Activated naive CD8-positive, alpha-beta T cell (primary cell): ENCODE measurements at regions not wholly inside any gene's neighbourhood (a gene's known extent, or its start where the extent isn't known, plus 50 kb on each side); places are given as distances from the start of the nearest gene placed in this dataset.

Source experiments
- H3K27ac Mint-ChIP-seq: one replicate; pipeline ENCODE4 v1.8.0; 2021; ENCODE audit warnings: mixed read lengths
- H3K27me3 Mint-ChIP-seq: one replicate; pipeline ENCODE4 v1.8.0; 2021; ENCODE audit warnings: mixed read lengths
- H3K36me3 Mint-ChIP-seq: one replicate; pipeline ENCODE4 v1.8.0; 2021; ENCODE audit warnings: mixed read lengths
- H3K4me1 Mint-ChIP-seq: one replicate; pipeline ENCODE4 v1.8.0; 2021; ENCODE audit warnings: low read depth, mixed read lengths
- H3K4me3 Mint-ChIP-seq: one replicate; pipeline ENCODE4 v1.8.0; 2021; ENCODE audit warnings: mild to moderate bottlenecking, mixed read lengths
- H3K9me3 Mint-ChIP-seq: one replicate; pipeline ENCODE4 v1.8.0; 2021; ENCODE audit warnings: low read depth, mixed read lengths

- Mint-ChIP-seq H3K4me3 (peak overlapping the region; percentile 30), H3K36me3 (peaks cover 8% of the 10 kb centered on the region), H3K27ac (peak overlapping the region; percentile 67), H3K27me3 (no peaks in the 10 kb centered on the region), H3K9me3 (peaks cover 7% of the 10 kb centered on the region), H3K4me1 (peaks cover 48% of the 10 kb centered on the region)
Observed at GRCh38 chr3:18643281-18643680, 218.1 kb upstream of the SATB1 start.

- H3K27ac Mint-ChIP-seq: no peak overlapping the region
- H3K27me3 Mint-ChIP-seq: no peaks in the 10 kb centered on the region
- H3K4me3 Mint-ChIP-seq: no peak overlapping the region
- H3K9me3 Mint-ChIP-seq: peaks cover 13% of the 10 kb centered on the region
- H3K36me3 Mint-ChIP-seq: peaks cover 8% of the 10 kb centered on the region
- H3K4me1 Mint-ChIP-seq: peaks cover 48% of the 10 kb centered on the region
Observed at GRCh38 chr3:18641916-18642315, 216.8 kb upstream of the SATB1 start.

GRCh38 chr3:18635215-18635614 is 210.1 kb upstream of the SATB1 start:
- Mint-ChIP-seq H3K9me3 (peaks cover 13% of the 10 kb centered on the region), H3K36me3 (peaks cover 8% of the 10 kb centered on the region), H3K27me3 (no peaks in the 10 kb centered on the region), H3K4me1 (peaks cover 2% of the 10 kb centered on the region), H3K27ac (no peak overlapping the region), H3K4me3 (no peak overlapping the region)

- H3K36me3 Mint-ChIP-seq: peaks cover 7% of the 10 kb centered on the region
- H3K27me3 Mint-ChIP-seq: no peaks in the 10 kb centered on the region
- H3K4me1 Mint-ChIP-seq: no peaks in the 10 kb centered on the region
- H3K27ac Mint-ChIP-seq: no peak overlapping the region
- no peak overlapping the region for H3K4me3 Mint-ChIP-seq
- H3K9me3 Mint-ChIP-seq: peaks cover 13% of the 10 kb centered on the region
Observed at GRCh38 chr3:18634461-18634860, 209.3 kb upstream of the SATB1 start.

- no peaks in the 10 kb centered on the region for H3K27me3 Mint-ChIP-seq
- H3K4me1 Mint-ChIP-seq: no peaks in the 10 kb centered on the region
- peaks cover 8% of the 10 kb centered on the region for H3K9me3 Mint-ChIP-seq
- H3K27ac Mint-ChIP-seq: no peak overlapping the region
- peaks cover 7% of the 10 kb centered on the region for H3K36me3 Mint-ChIP-seq
- H3K4me3 Mint-ChIP-seq: no peak overlapping the region
Observed at GRCh38 chr3:18633002-18633401, 207.9 kb upstream of the SATB1 start.

GRCh38 chr3:18630295-18630694 is 205.2 kb upstream of the SATB1 start:
- Mint-ChIP-seq H3K36me3 (peaks cover 7% of the 10 kb centered on the region), H3K9me3 (peaks cover 5% of the 10 kb centered on the region), H3K4me3 (no peak overlapping the region), H3K27me3 (no peaks in the 10 kb centered on the region), H3K4me1 (no peaks in the 10 kb centered on the region), H3K27ac (no peak overlapping the region)

GRCh38 chr3:18625085-18625484 is 199.9 kb upstream of the SATB1 start:
- no peaks in the 10 kb centered on the region for H3K9me3 Mint-ChIP-seq
- peaks cover 10% of the 10 kb centered on the region for H3K4me1 Mint-ChIP-seq
- H3K4me3 Mint-ChIP-seq: no peak overlapping the region
- no peaks in the 10 kb centered on the region for H3K27me3 Mint-ChIP-seq
- no peaks in the 10 kb centered on the region for H3K36me3 Mint-ChIP-seq
- no peak overlapping the region for H3K27ac Mint-ChIP-seq

GRCh38 chr3:18623220-18623619 is 198.1 kb upstream of the SATB1 start:
- Mint-ChIP-seq H3K27me3 (no peaks in the 10 kb centered on the region), H3K4me1 (peaks cover 10% of the 10 kb centered on the region), H3K27ac (no peak overlapping the region), H3K36me3 (no peaks in the 10 kb centered on the region), H3K9me3 (no peaks in the 10 kb centered on the region), H3K4me3 (no peak overlapping the region)

- H3K9me3 Mint-ChIP-seq: no peaks in the 10 kb centered on the region
- H3K27ac Mint-ChIP-seq: no peak overlapping the region
- H3K36me3 Mint-ChIP-seq: no peaks in the 10 kb centered on the region
- H3K4me1 Mint-ChIP-seq: peaks cover 2% of the 10 kb centered on the region
- no peaks in the 10 kb centered on the region for H3K27me3 Mint-ChIP-seq
- no peak overlapping the region for H3K4me3 Mint-ChIP-seq
Observed at GRCh38 chr3:18618723-18619122, 193.6 kb upstream of the SATB1 start.

- Mint-ChIP-seq H3K4me3 (no peak overlapping the region), H3K9me3 (peaks cover 7% of the 10 kb centered on the region), H3K27me3 (no peaks in the 10 kb centered on the region), H3K36me3 (peaks cover 5% of the 10 kb centered on the region), H3K4me1 (no peaks in the 10 kb centered on the region), H3K27ac (no peak overlapping the region)
Observed at GRCh38 chr3:18611991-18612390, 186.9 kb upstream of the SATB1 start.

- Mint-ChIP-seq H3K4me3 (no peak overlapping the region), H3K4me1 (peaks cover 3% of the 10 kb centered on the region), H3K36me3 (peaks cover 8% of the 10 kb centered on the region), H3K27ac (no peak overlapping the region), H3K9me3 (peaks cover 7% of the 10 kb centered on the region), H3K27me3 (no peaks in the 10 kb centered on the region)
Observed at GRCh38 chr3:18609187-18609586, 184.0 kb upstream of the SATB1 start.

- no peak overlapping the region for H3K4me3 Mint-ChIP-seq
- H3K27ac Mint-ChIP-seq: no peak overlapping the region
- no peaks in the 10 kb centered on the region for H3K27me3 Mint-ChIP-seq
- H3K36me3 Mint-ChIP-seq: peaks cover 12% of the 10 kb centered on the region
- H3K4me1 Mint-ChIP-seq: no peaks in the 10 kb centered on the region
- H3K9me3 Mint-ChIP-seq: peaks cover 6% of the 10 kb centered on the region
Observed at GRCh38 chr3:18597919-18598318, 172.8 kb upstream of the SATB1 start.

- H3K27ac Mint-ChIP-seq: no peak overlapping the region
- H3K27me3 Mint-ChIP-seq: no peaks in the 10 kb centered on the region
- no peak overlapping the region for H3K4me3 Mint-ChIP-seq
- H3K9me3 Mint-ChIP-seq: peaks cover under 1% of the 10 kb centered on the region
- H3K4me1 Mint-ChIP-seq: peaks cover 2% of the 10 kb centered on the region
- H3K36me3 Mint-ChIP-seq: peaks cover 6% of the 10 kb centered on the region
Observed at GRCh38 chr3:18593231-18593630, 168.1 kb upstream of the SATB1 start.

- peaks cover 2% of the 10 kb centered on the region for H3K36me3 Mint-ChIP-seq
- peaks cover 2% of the 10 kb centered on the region for H3K4me1 Mint-ChIP-seq
- no peak overlapping the region for H3K4me3 Mint-ChIP-seq
- H3K27me3 Mint-ChIP-seq: no peaks in the 10 kb centered on the region
- H3K27ac Mint-ChIP-seq: no peak overlapping the region
- no peaks in the 10 kb centered on the region for H3K9me3 Mint-ChIP-seq
Observed at GRCh38 chr3:18591120-18591519, 166.0 kb upstream of the SATB1 start.

- no peaks in the 10 kb centered on the region for H3K27me3 Mint-ChIP-seq
- H3K27ac Mint-ChIP-seq: no peak overlapping the region
- peaks cover 10% of the 10 kb centered on the region for H3K36me3 Mint-ChIP-seq
- H3K9me3 Mint-ChIP-seq: peaks cover 7% of the 10 kb centered on the region
- H3K4me3 Mint-ChIP-seq: no peak overlapping the region
- peaks cover 7% of the 10 kb centered on the region for H3K4me1 Mint-ChIP-seq
Observed at GRCh38 chr3:18586076-18586475, 160.9 kb upstream of the SATB1 start.

GRCh38 chr3:18585004-18585968 is 160.1 kb upstream of the SATB1 start:
- Mint-ChIP-seq H3K4me3 (no peak overlapping the region), H3K9me3 (peaks cover 7% of the 10 kb centered on the region), H3K27ac (no peak overlapping the region), H3K36me3 (peaks cover 15% of the 10 kb centered on the region), H3K27me3 (no peaks in the 10 kb centered on the region), H3K4me1 (peaks cover 7% of the 10 kb centered on the region)
